Ishikawa (cell line): ENCODE measurements at regions not wholly inside any gene's neighbourhood (a gene's known extent, or its start where the extent isn't known, plus 50 kb on each side); places are given as distances from the start of the nearest gene placed in this dataset.

ENCODE experiments used
- CEBPB ChIP-seq: IDR thresholded peaks from 2 replicates; pipeline ENCODE4 v1.6.1; 2012
- CREB1 ChIP-seq: IDR thresholded peaks from 2 replicates; pipeline ENCODE4 v1.6.1; 2012; ENCODE audit warnings: low read depth
- EP300 ChIP-seq: IDR thresholded peaks from 2 replicates; pipeline ENCODE4 v1.6.1; 2012; ENCODE audit warnings: borderline replicate concordance
- NFIC ChIP-seq: IDR thresholded peaks from 2 replicates; pipeline ENCODE4 v1.6.1; 2012
- RAD21 ChIP-seq: IDR thresholded peaks from 2 replicates; pipeline ENCODE4 v1.6.1; 2012; ENCODE audit warnings: low read depth
- YY1 ChIP-seq: IDR thresholded peaks from 2 replicates; pipeline ENCODE4 v1.6.1; 2012; ENCODE audit warnings: low read depth
- TF ChIP-seq, protein P1 (sequence below): IDR thresholded peaks from 2 replicates; pipeline ENCODE4 v1.6.1; 2012
- TF ChIP-seq, protein P2 (sequence below): IDR thresholded peaks from 2 replicates; pipeline ENCODE4 v1.6.1; 2012

DNA sequence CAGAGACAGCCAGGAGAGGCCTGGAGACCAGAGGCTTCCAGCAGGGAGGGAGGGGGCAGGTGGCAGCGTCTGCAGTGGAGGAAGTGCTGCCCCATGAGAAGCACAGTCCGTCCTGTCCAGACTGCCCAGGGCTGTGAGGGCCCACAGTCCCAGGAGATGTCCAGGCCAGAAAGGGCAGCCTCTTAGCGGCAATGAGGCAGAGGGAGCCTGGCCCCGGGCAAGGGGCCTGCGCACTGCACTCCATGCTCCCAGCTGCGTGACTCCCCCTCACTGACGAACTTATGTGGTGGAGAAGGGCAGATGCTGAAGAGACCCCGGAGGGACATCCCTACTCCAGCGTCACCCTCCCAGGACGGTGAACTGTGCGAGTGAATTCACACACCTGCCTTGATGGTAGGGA lies 115.3 kb downstream of the SOX1 start:
- TF ChIP-seq, protein P1, sequence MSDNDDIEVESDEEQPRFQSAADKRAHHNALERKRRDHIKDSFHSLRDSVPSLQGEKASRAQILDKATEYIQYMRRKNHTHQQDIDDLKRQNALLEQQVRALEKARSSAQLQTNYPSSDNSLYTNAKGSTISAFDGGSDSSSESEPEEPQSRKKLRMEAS: no peak
- TF ChIP-seq CEBPB: no peak
- TF ChIP-seq, protein P2, sequence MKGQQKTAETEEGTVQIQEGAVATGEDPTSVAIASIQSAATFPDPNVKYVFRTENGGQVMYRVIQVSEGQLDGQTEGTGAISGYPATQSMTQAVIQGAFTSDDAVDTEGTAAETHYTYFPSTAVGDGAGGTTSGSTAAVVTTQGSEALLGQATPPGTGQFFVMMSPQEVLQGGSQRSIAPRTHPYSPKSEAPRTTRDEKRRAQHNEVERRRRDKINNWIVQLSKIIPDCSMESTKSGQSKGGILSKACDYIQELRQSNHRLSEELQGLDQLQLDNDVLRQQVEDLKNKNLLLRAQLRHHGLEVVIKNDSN: no peak
- no peak for TF ChIP-seq EP300
- TF ChIP-seq CREB1: no peak
- no peak for TF ChIP-seq NFIC
- TF ChIP-seq RAD21: no peak
- no peak for TF ChIP-seq YY1
